Hindlimb muscle (tissue), 1 donor: ENCODE measurements at regions not wholly inside any gene's neighbourhood (a gene's known extent, or its start where the extent isn't known, plus 50 kb on each side); places are given as distances from the start of the nearest gene placed in this dataset.
"Not testable (repeated sequence)": the region's sequence is repeated elsewhere in the genome, so short reads cannot be mapped to it uniquely, and the experiment has no call there.

ENCODE experiments used
- DNase-seq: peaks from one replicate; pipeline ENCODE4 v3.0.0-alpha.2; 2013

DNA sequence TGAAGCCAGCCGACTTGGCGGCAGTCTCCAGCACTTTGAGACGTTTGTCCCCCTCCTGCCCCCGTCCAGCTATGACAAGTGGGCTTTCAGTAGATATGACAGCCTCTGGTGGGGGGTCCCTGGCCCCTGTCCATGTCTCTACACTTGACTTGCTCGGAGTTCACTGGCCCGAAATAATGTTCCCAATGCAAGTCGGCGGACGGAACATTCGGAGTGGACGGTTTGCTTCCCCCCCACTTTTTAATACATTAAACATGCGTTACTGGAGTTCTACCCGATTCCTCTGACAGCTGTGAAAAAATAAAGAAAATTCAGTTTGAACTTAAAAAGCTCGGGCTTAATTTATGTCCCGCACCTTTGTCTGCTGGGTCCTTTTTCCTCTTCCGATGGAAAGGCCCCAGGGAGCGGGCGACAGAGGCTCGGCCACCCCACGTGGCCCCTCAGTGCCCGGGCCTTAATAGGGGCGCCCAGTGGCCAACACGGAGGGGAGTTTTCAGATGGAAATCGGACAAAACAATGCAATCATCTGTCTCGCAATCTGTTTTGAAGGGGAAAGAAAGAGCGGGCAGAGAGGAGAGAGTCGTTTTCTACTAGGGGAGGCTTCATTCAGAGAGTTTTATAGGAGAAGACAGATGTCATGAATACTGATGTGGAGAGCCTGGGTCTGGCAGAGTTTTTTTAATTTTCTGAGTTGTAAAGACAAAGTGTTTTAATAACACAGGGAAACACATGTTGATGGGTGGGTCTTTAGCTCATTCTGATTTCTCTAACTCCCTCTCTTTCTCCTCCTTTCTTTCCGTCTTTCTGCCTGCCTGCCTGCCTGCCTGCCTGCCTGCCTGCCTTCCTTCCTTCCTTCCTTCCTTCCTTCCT, 50.2 kb downstream of the SMIM38 start:
- no peak for DNase-seq

DNA sequence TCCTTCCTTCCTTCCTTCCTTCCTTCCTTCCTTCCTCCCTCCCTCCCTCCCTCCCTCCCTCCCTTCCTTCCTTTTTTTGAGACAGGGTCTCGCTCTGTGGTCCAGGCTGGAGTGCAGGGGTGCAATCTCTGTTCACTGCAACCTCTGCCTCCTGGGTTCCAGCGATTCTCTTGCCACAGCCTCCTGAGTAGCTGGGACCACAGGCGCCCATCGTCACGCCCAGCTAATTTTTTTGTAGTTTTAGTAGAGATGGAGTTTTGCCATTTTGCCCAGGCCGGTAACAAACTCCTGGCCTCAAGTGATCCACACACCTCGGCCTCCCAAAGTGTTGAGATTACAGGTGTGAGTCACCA, 50.9 kb downstream of the SMIM38 start:
- not testable (repeated sequence) for DNase-seq

DNA sequence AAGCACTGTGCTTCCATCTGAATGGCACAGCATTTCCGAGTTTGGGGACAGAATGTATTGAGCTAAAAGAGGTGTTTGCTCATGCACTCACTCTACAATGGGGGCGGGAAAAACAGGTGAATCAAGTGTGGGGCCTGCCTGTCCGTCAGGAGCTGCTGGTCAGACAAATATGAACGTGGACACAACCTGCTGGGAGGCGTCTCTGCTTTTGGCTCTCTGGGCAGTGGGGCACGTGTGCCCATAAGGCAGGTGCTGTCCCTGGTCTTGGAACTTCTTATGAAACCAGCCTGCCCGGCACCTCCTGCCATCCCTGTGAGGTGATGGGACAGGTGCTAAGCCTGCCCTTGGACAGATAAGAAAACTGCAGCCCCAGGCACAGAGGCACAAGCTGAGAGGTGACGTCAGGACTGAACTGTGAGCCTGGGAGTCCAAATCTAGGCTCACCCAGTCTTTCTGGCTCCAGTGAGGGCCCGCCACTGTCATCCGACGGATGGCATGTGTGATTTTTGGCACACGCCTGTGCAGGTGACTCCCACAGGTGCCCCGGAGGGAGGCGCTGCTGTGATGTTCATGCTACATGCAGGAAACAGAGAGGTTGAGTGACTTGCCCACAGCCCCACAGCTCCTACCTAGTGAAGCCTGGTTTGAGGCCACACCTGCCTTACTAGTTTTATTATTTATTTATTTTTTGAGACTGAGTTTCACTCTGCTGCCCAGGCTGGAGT, 51.6 kb downstream of the SMIM38 start:
- no peak for DNase-seq

DNA sequence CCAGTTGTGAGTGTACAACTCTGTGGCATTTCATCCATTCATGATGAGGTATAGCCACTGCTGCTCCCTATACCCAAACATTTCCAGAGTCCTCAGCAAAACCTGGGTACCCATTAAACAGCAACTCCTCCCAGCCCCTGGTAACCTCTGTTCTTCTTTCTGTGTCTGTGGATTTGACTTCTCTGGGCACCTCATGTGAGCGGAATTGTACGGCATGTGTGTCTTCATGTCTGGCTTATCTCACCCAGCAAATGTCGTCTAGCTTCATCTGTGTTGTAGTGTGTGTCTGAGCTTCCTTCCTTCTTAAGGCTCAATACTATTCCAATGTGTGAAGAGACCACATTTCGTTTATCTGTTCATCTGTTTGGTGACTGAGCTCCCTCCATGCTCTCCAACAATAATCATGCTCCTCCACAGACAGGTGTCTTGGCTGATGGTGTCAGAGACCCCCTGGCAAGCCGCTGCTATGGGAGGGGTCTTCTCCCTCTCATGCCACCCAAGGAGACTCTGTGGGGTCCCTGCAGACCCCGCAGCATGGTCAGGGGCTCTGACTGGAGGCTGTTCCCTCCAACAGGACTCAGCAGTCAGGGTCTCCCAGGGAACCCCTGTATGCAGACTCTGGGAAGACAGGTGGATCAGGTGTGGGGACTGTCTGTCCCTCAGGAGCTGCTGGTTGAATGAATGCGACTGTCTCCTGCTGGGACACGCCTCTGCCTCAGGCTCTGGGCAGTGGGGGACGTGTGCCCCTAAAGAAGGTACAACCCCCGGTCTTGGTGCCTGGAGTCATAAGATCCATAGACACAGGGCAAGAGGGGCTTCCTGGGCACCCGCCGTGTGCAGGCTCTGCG, 52.7 kb downstream of the SMIM38 start:
- DNase-seq = no peak

DNA sequence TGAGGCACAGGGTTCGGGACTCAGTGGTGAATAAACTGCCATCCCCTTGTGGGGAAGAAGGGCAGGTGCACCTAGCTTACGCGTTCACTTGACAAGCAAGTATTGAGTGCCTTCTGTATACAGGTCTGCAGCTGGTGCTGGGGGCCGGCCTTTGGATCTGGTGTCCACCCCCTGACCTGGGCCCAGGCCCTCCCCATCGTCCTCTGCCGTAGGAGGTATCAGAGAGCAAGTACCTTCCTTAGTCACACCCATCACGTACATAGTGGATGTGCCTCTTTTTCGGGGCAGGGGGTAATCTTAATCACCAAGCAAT, 53.3 kb downstream of the SMIM38 start:
- DNase-seq = no peak

DNA sequence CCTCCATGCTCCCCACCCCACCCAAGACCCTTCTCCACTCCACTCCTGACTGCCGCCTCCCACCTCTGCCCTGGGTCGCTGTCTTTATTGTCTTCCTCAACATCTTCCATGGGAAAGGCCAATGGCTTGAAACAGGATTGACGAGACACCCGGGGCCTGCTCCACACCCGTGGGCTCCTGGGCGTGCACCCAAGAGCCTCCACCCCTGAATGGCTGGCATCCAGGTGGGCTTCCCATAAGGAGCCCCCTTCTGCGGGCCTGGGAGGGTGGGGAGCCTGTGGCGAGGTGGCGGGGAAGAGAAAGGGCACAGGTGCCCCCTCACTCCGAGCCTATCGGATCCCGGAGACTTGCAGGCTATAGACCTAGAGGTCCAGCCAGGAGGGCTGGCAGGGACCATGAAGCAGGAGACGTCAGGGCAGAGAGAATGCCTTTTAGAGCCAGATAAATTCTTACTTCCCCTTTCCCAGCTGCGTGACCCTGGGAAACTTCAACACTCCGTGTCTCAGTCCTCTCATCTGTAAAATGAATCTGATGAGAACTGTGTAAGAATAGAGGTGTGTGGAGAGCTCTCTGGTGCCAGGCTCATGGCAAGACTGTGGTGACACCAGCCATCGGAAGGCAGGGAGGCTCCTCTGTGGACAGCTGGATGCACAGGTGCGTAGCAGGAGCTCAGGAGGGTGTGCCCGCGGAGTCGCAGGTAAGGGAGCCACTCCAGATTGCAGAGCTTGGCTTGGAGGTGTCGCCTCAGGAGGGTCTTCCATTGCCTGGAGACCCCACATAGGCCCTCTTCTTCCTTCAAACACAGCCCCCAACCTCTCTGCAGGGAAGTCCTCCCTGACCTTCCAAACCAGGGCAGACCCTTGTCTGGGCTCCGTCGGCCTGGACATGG, 53.9 kb downstream of the SMIM38 start:
- no peak for DNase-seq

GRCh38 chr11:69210310-69211035, 54.7 kb downstream of the SMIM38 start:
- no peak for DNase-seq

DNA sequence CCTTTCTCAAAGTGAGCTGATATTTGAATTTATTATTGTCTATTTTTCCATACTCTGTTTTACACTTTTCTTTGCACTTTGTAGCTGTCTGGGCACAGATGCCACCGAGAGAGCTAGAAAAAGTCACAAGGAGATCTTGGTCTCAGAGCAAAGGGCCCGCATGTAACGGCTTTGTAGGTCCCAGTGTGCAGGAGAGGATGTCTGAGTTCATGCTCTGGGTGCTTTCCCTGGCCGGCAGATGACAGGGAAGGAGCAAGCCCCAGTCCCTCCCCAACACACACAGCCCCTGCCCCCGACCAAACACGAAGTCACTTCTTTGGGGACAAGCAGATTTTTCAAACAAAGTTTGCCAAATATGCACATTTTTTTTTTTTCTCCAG, 55.8 kb downstream of the SMIM38 start:
- no peak for DNase-seq

GRCh38 chr11:69211920-69212797, 56.4 kb downstream of the SMIM38 start:
- DNase-seq = no peak

GRCh38 chr11:69212798-69213110, 57.0 kb downstream of the SMIM38 start:
- no peak for DNase-seq

- DNase-seq = no peak
Observed at GRCh38 chr11:69213316-69213715, 57.6 kb downstream of the SMIM38 start.

DNA sequence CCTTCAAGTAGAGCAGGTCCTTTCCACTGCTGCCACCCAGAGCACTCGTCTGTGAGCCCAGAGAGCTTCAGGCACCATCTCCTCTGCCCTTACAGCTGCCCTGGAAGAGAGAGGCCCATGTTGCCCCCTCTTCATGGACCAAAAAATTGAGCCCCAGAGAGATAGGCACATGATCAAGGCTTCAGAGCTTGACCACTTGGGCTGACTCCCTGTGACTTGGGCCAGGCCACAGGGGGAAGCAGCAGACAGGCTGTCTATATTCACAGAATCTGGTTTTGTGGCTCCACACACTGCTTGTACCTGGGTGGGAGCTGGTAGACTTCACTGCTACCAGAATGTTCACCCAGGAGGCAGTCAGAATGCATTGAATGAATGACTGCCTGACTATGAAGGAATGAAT, 58.2 kb downstream of the SMIM38 start:
- DNase-seq = no peak

DNA sequence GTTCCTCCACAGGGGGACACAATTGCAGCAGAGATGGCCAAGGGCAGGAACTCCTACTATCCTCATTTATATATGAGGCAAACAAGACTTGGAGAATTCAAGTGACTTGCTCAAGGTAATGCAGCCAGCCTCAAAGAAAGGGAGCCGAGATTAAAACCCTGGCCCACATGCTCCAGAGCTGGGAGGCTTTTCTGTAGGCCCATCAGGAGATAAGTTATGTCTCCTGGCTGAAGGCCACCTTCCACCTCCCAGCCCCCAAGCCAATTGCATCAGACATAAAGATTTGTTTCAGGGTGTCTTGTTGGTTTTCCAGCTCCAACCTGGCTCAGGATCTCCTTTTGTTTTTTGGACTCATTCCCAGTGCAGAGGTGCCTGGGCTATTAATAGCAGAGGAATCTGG, 59.5 kb downstream of the SMIM38 start:
- DNase-seq = no peak

DNA sequence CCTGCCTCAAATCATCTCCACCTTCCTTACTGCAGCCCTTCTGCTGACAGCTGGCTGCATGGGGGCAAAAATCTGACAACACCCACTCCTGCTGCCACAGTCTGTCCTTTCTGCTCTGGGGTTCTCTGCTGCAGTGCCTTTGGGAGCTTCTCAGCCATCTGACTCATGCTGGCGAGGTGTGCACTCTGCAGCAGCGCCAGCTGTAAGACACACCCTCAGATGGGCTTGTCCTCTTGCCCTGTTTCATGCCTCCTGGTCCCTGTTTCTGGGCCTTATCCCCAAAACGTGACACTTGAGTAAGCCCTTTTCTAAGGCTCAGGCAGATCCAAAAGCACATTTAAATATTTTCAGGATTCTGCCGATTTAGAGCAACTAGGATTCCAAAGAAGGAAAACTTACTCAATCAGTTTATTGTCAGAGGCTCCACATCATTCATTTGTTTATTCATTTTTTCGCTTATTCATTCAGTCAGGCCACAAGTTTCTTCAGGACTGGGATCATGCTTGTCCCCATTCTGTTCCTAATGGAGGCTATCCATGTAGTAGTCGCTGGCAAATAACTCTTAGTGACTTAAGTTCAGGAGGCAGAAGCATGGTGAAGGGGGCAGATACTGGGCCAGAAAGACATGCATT, 60.2 kb downstream of the SMIM38 start:
- no peak for DNase-seq

DNA sequence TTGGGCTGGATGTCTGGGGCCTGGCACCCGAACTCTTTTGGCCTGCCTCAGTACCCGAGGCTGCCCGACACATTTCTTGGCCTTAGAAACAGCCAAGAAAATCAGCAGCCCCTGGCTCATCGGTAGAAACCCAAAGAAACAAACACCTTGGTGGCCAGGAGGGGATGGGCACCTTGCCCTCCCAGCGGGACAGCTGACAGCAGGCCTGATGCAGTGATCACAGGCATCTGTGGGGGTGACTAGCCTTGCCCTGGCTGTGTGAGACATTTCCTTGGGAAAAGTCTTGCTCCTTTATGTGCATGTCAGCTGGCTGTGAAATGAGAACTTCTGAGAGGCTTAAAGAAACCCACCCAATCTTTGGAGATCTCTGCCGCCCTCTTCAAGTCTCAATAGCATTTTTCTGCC, 60.9 kb downstream of the SMIM38 start:
- no peak for DNase-seq

GRCh38 chr11:69217276-69218105, 61.8 kb downstream of the SMIM38 start:
- DNase-seq = no peak

- no peak for DNase-seq
Observed at GRCh38 chr11:69218271-69218682, 62.5 kb downstream of the SMIM38 start.

DNA sequence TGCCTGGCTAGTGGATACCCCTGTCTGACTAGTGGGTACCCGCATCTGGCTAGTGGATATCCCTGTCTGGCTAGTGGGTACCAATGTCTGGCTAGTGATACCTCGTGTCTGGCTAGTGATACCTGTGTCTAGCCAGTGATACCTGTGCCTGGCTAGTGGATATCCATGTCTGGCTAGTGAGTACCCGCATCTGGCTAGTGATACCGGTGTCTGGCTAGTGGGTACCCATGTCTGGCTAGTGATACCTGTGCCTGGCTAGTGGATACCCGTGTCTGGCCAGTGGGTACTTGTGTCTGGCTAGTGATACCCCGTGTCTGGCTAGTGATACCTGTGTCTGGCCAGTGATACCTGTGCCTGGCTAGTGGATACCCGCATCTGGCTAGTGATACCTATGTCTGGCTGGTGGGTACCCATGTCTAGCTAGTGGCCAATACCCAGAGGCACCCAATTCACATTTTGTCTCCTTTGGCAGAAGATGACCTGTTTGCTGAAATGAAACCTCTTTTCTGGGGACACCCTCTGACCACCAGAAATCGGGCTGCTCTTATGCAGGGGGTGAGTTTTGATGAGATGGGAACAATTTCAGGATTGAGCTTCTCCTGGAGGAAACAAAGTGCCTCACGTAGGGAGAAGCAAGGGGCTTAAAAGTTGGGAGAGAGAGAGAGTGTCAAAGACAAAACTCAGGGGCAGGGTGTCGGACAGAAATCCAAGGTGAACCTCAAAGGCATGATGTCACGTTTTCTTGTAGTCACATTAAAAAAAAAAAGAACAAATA, 63.4 kb downstream of the SMIM38 start:
- DNase-seq = no peak

GRCh38 chr11:69219991-69220390, 64.3 kb downstream of the SMIM38 start:
- no peak for DNase-seq
